Astrocyte (in vitro differentiated cells and primary cell): ENCODE measurements at regions not wholly inside any gene's neighbourhood (a gene's known extent, or its start where the extent isn't known, plus 50 kb on each side); places are given as distances from the start of the nearest gene placed in this dataset.

Experiments
- CTCF ChIP-seq: IDR thresholded peaks from 2 replicates; pipeline ENCODE4 v1.5.1; 2011; ENCODE audit warnings: low read depth, mild to moderate bottlenecking, inconsistent platforms, low read length, moderate library complexity; ENCODE audit not compliant: insufficient read depth
- EZH2 ChIP-seq: IDR thresholded peaks from 2 replicates; pipeline ENCODE4 v1.6.1; 2012; ENCODE audit warnings: mild to moderate bottlenecking, low read length, inconsistent platforms; ENCODE audit not compliant: insufficient read depth

GRCh38 chr2:14364471-14364870 lies 268.0 kb upstream of the LRATD1 start:
- TF ChIP-seq CTCF (no peak), EZH2 (no peak)
